ENCODE measurements at regions not wholly inside any gene's neighbourhood (a gene's known extent, or its start where the extent isn't known, plus 50 kb on each side); places are given as distances from the start of the nearest gene placed in this dataset.
A peak's percentile ranks its signal among the peaks of the same experiment; 100 is the strongest.

- no peak for DNase-seq
Measured at GRCh38 chr7:116083796-116084195, 53.2 kb upstream of the TFEC start.

- no peak for DNase-seq
Measured at GRCh38 chr7:116086547-116087045, 56.0 kb upstream of the TFEC start.

GRCh38 chr7:116087291-116087690 is 56.7 kb upstream of the TFEC start:
- no peak for DNase-seq

- DNase-seq: no peak
Measured at GRCh38 chr7:116087984-116088383, 57.4 kb upstream of the TFEC start.

- DNase-seq: no peak
Measured at GRCh38 chr7:116089293-116089692, 58.7 kb upstream of the TFEC start.

GRCh38 chr7:116093516-116094301 is 63.1 kb upstream of the TFEC start:
- no peak for DNase-seq

GRCh38 chr7:116095396-116095795 is 64.8 kb upstream of the TFEC start:
- no peak for DNase-seq

GRCh38 chr7:116097365-116098009 is 66.9 kb upstream of the TFEC start:
- no peak for DNase-seq

GRCh38 chr7:116098175-116098574 is 67.6 kb upstream of the TFEC start:
- no peak for DNase-seq

- DNase-seq: no peak
Measured at GRCh38 chr7:116100626-116101025, 70.1 kb upstream of the TFEC start.

GRCh38 chr7:116101704-116102103 is 71.1 kb upstream of the TFEC start:
- DNase-seq: no peak

- DNase-seq: no peak
Measured at GRCh38 chr7:116111475-116111874, 80.9 kb upstream of the TFEC start.

GRCh38 chr7:116113310-116113709 is 82.7 kb upstream of the TFEC start:
- DNase-seq: no peak

GRCh38 chr7:116120839-116121238 is 89.5 kb upstream of the TES start:
- no peak for DNase-seq

GRCh38 chr7:116122972-116123595 is 87.3 kb upstream of the TES start:
- DNase-seq: peak in 1 of 5 donors; percentile 9

- no peak for DNase-seq
Measured at GRCh38 chr7:116128139-116128538, 82.2 kb upstream of the TES start.

- DNase-seq: no peak
Measured at GRCh38 chr7:116135306-116135705, 75.0 kb upstream of the TES start.

GRCh38 chr7:116138202-116138801 is 72.0 kb upstream of the TES start:
- DNase-seq: peak in 1 of 5 donors; percentile 56

GRCh38 chr7:116139007-116139406 is 71.3 kb upstream of the TES start:
- no peak for DNase-seq

GRCh38 chr7:116139807-116140206 is 70.5 kb upstream of the TES start:
- DNase-seq: no peak

- no peak for DNase-seq
Measured at GRCh38 chr7:116142374-116142773, 68.0 kb upstream of the TES start.

- peak in 2 of 5 donors; percentile 0 to 16 for DNase-seq
Measured at GRCh38 chr7:116142850-116143249, 67.5 kb upstream of the TES start.

- DNase-seq: peak in 1 of 5 donors; percentile 85
Measured at GRCh38 chr7:116145245-116145852, 65.0 kb upstream of the TES start.

Data from T-helper 1 cell (primary cell).